Endothelial cell of umbilical vein (primary cell): ENCODE measurements at regions not wholly inside any gene's neighbourhood (a gene's known extent, or its start where the extent isn't known, plus 50 kb on each side); places are given as distances from the start of the nearest gene placed in this dataset.

Experiments used
- CTCF ChIP-seq, 2 donors: IDR thresholded peaks; 1 replicate in 1 of 2; 2 replicates in 1 of 2; pipeline ENCODE4 v1.5.1; 2011; ENCODE audit warnings: low read length in 2 of 2, mild to moderate bottlenecking in 2 of 2, moderate library complexity in 2 of 2, control low read depth in 1 of 2, inconsistent platforms in 1 of 2, low read depth in 1 of 2; ENCODE audit not compliant: insufficient read depth in 1 of 2; ENCODE audit errors: extremely low read depth in 1 of 2
- EZH2 ChIP-seq: IDR thresholded peaks from 2 replicates; pipeline ENCODE4 v1.6.1; 2012; ENCODE audit warnings: borderline replicate concordance, low read depth, mild to moderate bottlenecking, moderate library complexity, low read length, inconsistent platforms; ENCODE audit not compliant: severe bottlenecking
- MAX ChIP-seq: IDR thresholded peaks from 2 replicates; pipeline ENCODE4 v1.6.1; 2011; ENCODE audit not compliant: insufficient read depth, insufficient read length
- POLR2A ChIP-seq: IDR thresholded peaks from 2 replicates; pipeline ENCODE4 v1.6.1; 2012; ENCODE audit warnings: low read depth, mild to moderate bottlenecking, control low read depth, low read length
- POLR2AphosphoS5 ChIP-seq: IDR thresholded peaks from 2 replicates; pipeline ENCODE4 v1.6.1; 2012; ENCODE audit warnings: low read depth, mild to moderate bottlenecking, control low read depth, low read length, moderate library complexity; ENCODE audit not compliant: insufficient read depth

- TF ChIP-seq EZH2 (no peak), POLR2A (no peak), CTCF (IDR thresholded peaks at IDR 0.05; ENCODE audit: extremely low read depth in 1 of 2, insufficient read depth in 1 of 2, low read depth in 1 of 2, low read length in 2 of 2) (no peak), MAX (no peak), POLR2AphosphoS5 (no peak)
These were observed 651.9 kb downstream of the SLC4A3 start for GRCh38 chr2:220279372-220279771.
